HCT116 (cell line): ENCODE measurements at regions not wholly inside any gene's neighbourhood (a gene's known extent, or its start where the extent isn't known, plus 50 kb on each side); places are given as distances from the start of the nearest gene placed in this dataset.

Experiments
- ATAC-seq: fragments of 200-7000 bp; cut with Tn5 transposase; 2 replicates; pipeline ENCODE4 v1.9.1; 2020; ENCODE audit warnings: mild to moderate bottlenecking, moderate library complexity
- BruUV-seq: library from RNA; stranded (reverse); fragments of 400-500 nt; replicated peaks from 2 replicates; lab custom pipeline; 2021; lab: Mats Ljungman, UMichigan
- CTCF ChIA-PET: fragments of 300-600 bp; sonication (Branson Sonifier 250); formaldehyde crosslinking; loops from one replicate; lab custom pipeline; 2021; ENCODE audit warnings: antibody characterized with exemption; lab: Charles Lee
- POLR2A ChIA-PET: fragments of 300-600, 350-600 bp; sonication (Branson Sonifier 250); formaldehyde crosslinking; loops from one replicate; lab custom pipeline; 2021; ENCODE audit warnings: antibody characterized with exemption; lab: Charles Lee
- RAD21 ChIA-PET, 2 experiments: fragments of 300-600 bp; sonication (Branson Sonifier 250); formaldehyde crosslinking; loops; one replicate each; lab custom pipeline; 2023; ENCODE audit warnings: low total read pairs in 2 of 2; ENCODE audit not compliant: uncharacterized antibody in 2 of 2, unreplicated experiment in 2 of 2, low non-redundant PET in 1 of 2; lab: Charles Lee
- DNase-seq: peaks from one replicate; pipeline ENCODE4 v3.0.0-alpha.2; 2010; ENCODE audit warnings: low read depth, low spot score
- H2AFZ ChIP-seq: fragments of 200-600 bp; shearing (Covaris generic), sonication (generic); 2 replicates; pipeline ENCODE4 v1.6.1; 2017; ENCODE audit warnings: low read depth, mixed run types, mixed read lengths, antibody characterized with exemption, low read length; ENCODE audit not compliant: poor library complexity, severe bottlenecking
- H3K27ac ChIP-seq: 2 replicates; pipeline ENCODE4 v1.5.1; 2012; ENCODE audit warnings: low read depth, low read length
- H3K27me3 ChIP-seq: fragments of 200-600 bp; sonication (generic); 2 replicates; pipeline ENCODE4 v1.6.1; 2016; ENCODE audit warnings: mixed run types, low read length, mixed read lengths; ENCODE audit not compliant: insufficient read depth
- H3K36me3 ChIP-seq, 2 experiments: fragments of 200-500 bp in 1 of 2; fragments of 200-600 bp in 1 of 2; sonication (Bioruptor generic) in 1 of 2; sonication (generic) in 1 of 2; 2 replicates each; pipeline versions ENCODE4 v1.5.1 to v1.6.1; 2014 to 2016; ENCODE audit warnings: low read length in 2 of 2, inconsistent platforms in 1 of 2, mixed read lengths in 1 of 2, mixed run types in 1 of 2; ENCODE audit not compliant: insufficient read depth in 2 of 2, control insufficient read depth in 1 of 2
- H3K4me1 ChIP-seq, 2 experiments: fragments of 200-600 bp in 1 of 2; sonication (generic) in 1 of 2; 2 replicates each; pipeline versions ENCODE4 v1.5.1 to v1.6.1; 2012 to 2017; ENCODE audit warnings: low read length in 2 of 2, inconsistent platforms in 1 of 2, mild to moderate bottlenecking in 1 of 2, mixed read lengths in 1 of 2, mixed run types in 1 of 2, moderate library complexity in 1 of 2; ENCODE audit not compliant: insufficient read depth in 2 of 2, control insufficient read depth in 1 of 2
- H3K4me2 ChIP-seq: fragments of 200-600 bp; sonication (generic); 2 replicates; pipeline ENCODE4 v1.6.1; 2017; ENCODE audit warnings: mixed run types, low read length, mixed read lengths
- H3K4me3 ChIP-seq, 2 experiments: fragments of 200-600 bp in 1 of 2; sonication (generic) in 1 of 2; replicated peaks in 1 of 2; 2 replicates each; pipeline ENCODE4 v1.5.1; 2011 to 2016; ENCODE audit warnings: low read length in 2 of 2, control low read depth in 1 of 2, low read depth in 1 of 2, mild to moderate bottlenecking in 1 of 2, mixed read lengths in 1 of 2, mixed run types in 1 of 2
- H3K79me2 ChIP-seq: fragments of 200-600 bp; sonication (generic); 2 replicates; pipeline ENCODE4 v1.6.1; 2017; ENCODE audit warnings: mild to moderate bottlenecking, mixed run types, low read length, moderate library complexity, mixed read lengths; ENCODE audit not compliant: insufficient read depth
- H3K9ac ChIP-seq: fragments of 200-600 bp; sonication (generic); 2 replicates; pipeline ENCODE4 v1.6.1; 2016; ENCODE audit warnings: low read length, mixed read lengths
- H3K9me2 ChIP-seq: fragments of 200-600 bp; sonication (generic), shearing (Covaris generic); 2 replicates; pipeline ENCODE4 v1.6.1; 2017; ENCODE audit warnings: mixed run types, mild to moderate bottlenecking, moderate library complexity; ENCODE audit not compliant: insufficient read depth
- H3K9me3 ChIP-seq, 2 experiments: fragments of 200-500 bp in 1 of 2; fragments of 200-600 bp in 1 of 2; sonication (Bioruptor generic) in 1 of 2; sonication (generic) in 1 of 2; 2 replicates each; pipeline ENCODE4 v1.6.1; 2014 to 2017; ENCODE audit warnings: low read length in 2 of 2, mixed read lengths in 2 of 2, inconsistent platforms in 1 of 2, low read depth in 1 of 2, mild to moderate bottlenecking in 1 of 2, mixed run types in 1 of 2, moderate library complexity in 1 of 2; ENCODE audit not compliant: control insufficient read depth in 1 of 2, insufficient read depth in 1 of 2
- H4K20me1 ChIP-seq: fragments of 200-600 bp; sonication (generic), shearing (Covaris generic); 2 replicates; pipeline ENCODE4 v1.6.1; 2017; ENCODE audit warnings: mixed run types, mild to moderate bottlenecking, moderate library complexity; ENCODE audit not compliant: insufficient read depth
- CBX3 ChIP-seq: IDR thresholded peaks from 2 replicates; pipeline ENCODE4 v1.6.1; 2012; ENCODE audit warnings: low read depth
- CEBPB ChIP-seq: IDR thresholded peaks from 2 replicates; pipeline ENCODE4 v1.6.1; 2012; ENCODE audit warnings: low read depth
- EGR1 ChIP-seq: IDR thresholded peaks from 2 replicates; pipeline ENCODE4 v1.6.1; 2012; ENCODE audit warnings: low read depth
- ELF1 ChIP-seq: IDR thresholded peaks from 2 replicates; pipeline ENCODE4 v1.6.1; 2012; ENCODE audit warnings: low read depth, borderline replicate concordance
- EZH2 ChIP-seq: fragments of 200-600 bp; sonication (generic); IDR thresholded peaks from 2 replicates; pipeline ENCODE4 v1.6.1; 2017; ENCODE audit warnings: antibody characterized with exemption, mixed run types
- EZH2phosphoT487 ChIP-seq: fragments of 200-600 bp; IDR thresholded peaks from 2 replicates; pipeline ENCODE4 v1.6.1; 2018; ENCODE audit warnings: antibody characterized with exemption, borderline replicate concordance
- FOSL1 ChIP-seq: IDR thresholded peaks from 2 replicates; pipeline ENCODE4 v1.6.1; 2012; ENCODE audit warnings: low read depth
- POLR2A ChIP-seq: IDR thresholded peaks from 2 replicates; pipeline ENCODE4 v1.7.0; 2011; ENCODE audit warnings: borderline replicate concordance; ENCODE audit not compliant: insufficient read depth, insufficient read length; ENCODE audit errors: extremely low read depth
- POLR2AphosphoS5 ChIP-seq: IDR thresholded peaks from 2 replicates; pipeline ENCODE4 v1.6.1; 2011; ENCODE audit warnings: mild to moderate bottlenecking, low read depth, low read length, moderate library complexity
- SP1 ChIP-seq: IDR thresholded peaks from 2 replicates; pipeline ENCODE4 v1.6.1; 2012; ENCODE audit warnings: low read depth
- TCF7L2 ChIP-seq: IDR thresholded peaks from 2 replicates; pipeline ENCODE4 v1.7.0; 2011; ENCODE audit warnings: borderline replicate concordance, inconsistent platforms; ENCODE audit not compliant: insufficient read depth, insufficient read length; ENCODE audit errors: extremely low read depth
- YY1 ChIP-seq: IDR thresholded peaks from 2 replicates; pipeline ENCODE4 v1.6.1; 2011; ENCODE audit warnings: low read length, low read depth, moderate library complexity, mild to moderate bottlenecking; ENCODE audit not compliant: insufficient replicate concordance; ENCODE audit errors: extremely low read depth
- intact Hi-C: fragments of 100-400 bp; cut with micrococcal nuclease; formaldehyde crosslinking; loops from 2 replicates; pipeline ENCODE4 v1.10.0; 2022
- TF ChIP-seq, protein P1 (sequence below), 3 experiments: fragments of 200-600 bp in 1 of 3; sonication (generic) in 1 of 3; IDR thresholded peaks in 2 of 3; conservative IDR thresholded peaks in 1 of 3; 2 replicates each; pipeline ENCODE4 v1.5.1; 2012 to 2017; ENCODE audit warnings: low read depth in 2 of 3, low read length in 2 of 3, antibody characterized with exemption in 1 of 3, borderline replicate concordance in 1 of 3, control low read depth in 1 of 3, mild to moderate bottlenecking in 1 of 3, mixed read lengths in 1 of 3, mixed run types in 1 of 3, moderate library complexity in 1 of 3; ENCODE audit not compliant: insufficient read depth in 1 of 3
- TF ChIP-seq, protein P2 (sequence below): IDR thresholded peaks from 2 replicates; pipeline ENCODE4 v1.6.1; 2012; ENCODE audit warnings: low read depth
- TF ChIP-seq, protein P3 (sequence below): IDR thresholded peaks from 2 replicates; pipeline ENCODE4 v1.6.1; 2012
- TF ChIP-seq, protein P4 (sequence below): IDR thresholded peaks from 2 replicates; pipeline ENCODE4 v1.6.1; 2012

DNA sequence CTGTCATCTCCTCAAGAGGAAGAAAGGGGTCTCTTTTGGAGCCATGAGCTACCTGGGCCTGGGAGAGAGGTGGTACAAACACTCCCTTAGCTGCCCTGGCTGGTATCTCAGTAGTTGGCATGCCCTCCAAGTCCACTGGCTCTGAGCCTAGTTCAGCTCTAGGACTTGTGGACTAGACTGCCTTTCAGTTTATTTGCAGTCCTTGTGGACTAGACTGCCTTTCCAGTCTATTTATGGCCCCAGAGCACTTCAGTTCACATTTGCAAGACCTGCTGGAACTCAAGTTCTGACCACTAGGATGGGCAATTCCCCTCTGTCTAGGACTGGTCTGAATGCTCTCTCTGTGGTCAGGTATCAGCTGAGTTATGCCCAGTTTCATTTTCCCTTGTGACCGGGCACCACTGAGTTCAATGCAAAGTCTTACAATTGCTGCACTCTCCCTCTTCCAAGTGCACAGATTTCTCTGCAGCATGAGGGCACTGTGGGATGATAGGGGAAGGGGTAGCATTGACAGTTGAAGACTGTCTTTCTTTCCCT is 1019.0 kb downstream of the TAF11L14 start:
- Histone ChIP-seq H3K79me2 (no peaks in the 10 kb centered on the region), H3K4me3 (no peak overlapping the region), H3K4me1 (no peaks in the 10 kb centered on the region), H2AFZ (no peak overlapping the region), H3K36me3 (no peaks in the 10 kb centered on the region), H3K9me2 (no peaks in the 10 kb centered on the region), H4K20me1 (no peaks in the 10 kb centered on the region), H3K27ac (no peak overlapping the region), H3K9ac (no peak overlapping the region), H3K4me2 (no peak overlapping the region), H3K9me3 (peaks cover 8 to 25% of the 10 kb centered on the region in 2 experiments; a peak in 3 of 4 replicates), H3K27me3 (no peaks in the 10 kb centered on the region)
- TF ChIP-seq ELF1 = no peak
- TF ChIP-seq EZH2 = no peak
- TF ChIP-seq EZH2phosphoT487 = no peak
- no peak for TF ChIP-seq POLR2AphosphoS5
- TF ChIP-seq, protein P1, sequence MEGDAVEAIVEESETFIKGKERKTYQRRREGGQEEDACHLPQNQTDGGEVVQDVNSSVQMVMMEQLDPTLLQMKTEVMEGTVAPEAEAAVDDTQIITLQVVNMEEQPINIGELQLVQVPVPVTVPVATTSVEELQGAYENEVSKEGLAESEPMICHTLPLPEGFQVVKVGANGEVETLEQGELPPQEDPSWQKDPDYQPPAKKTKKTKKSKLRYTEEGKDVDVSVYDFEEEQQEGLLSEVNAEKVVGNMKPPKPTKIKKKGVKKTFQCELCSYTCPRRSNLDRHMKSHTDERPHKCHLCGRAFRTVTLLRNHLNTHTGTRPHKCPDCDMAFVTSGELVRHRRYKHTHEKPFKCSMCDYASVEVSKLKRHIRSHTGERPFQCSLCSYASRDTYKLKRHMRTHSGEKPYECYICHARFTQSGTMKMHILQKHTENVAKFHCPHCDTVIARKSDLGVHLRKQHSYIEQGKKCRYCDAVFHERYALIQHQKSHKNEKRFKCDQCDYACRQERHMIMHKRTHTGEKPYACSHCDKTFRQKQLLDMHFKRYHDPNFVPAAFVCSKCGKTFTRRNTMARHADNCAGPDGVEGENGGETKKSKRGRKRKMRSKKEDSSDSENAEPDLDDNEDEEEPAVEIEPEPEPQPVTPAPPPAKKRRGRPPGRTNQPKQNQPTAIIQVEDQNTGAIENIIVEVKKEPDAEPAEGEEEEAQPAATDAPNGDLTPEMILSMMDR (IDR thresholded peaks at IDR 0.05 in 2 of 3, conservative IDR thresholded peaks at IDR 0.05 in 1 of 3; ENCODE audit: borderline replicate concordance in 1 of 3, insufficient read depth in 1 of 3, low read depth in 2 of 3, low read length in 2 of 3) = no peak
- TF ChIP-seq SP1 = no peak
- TF ChIP-seq, protein P2, sequence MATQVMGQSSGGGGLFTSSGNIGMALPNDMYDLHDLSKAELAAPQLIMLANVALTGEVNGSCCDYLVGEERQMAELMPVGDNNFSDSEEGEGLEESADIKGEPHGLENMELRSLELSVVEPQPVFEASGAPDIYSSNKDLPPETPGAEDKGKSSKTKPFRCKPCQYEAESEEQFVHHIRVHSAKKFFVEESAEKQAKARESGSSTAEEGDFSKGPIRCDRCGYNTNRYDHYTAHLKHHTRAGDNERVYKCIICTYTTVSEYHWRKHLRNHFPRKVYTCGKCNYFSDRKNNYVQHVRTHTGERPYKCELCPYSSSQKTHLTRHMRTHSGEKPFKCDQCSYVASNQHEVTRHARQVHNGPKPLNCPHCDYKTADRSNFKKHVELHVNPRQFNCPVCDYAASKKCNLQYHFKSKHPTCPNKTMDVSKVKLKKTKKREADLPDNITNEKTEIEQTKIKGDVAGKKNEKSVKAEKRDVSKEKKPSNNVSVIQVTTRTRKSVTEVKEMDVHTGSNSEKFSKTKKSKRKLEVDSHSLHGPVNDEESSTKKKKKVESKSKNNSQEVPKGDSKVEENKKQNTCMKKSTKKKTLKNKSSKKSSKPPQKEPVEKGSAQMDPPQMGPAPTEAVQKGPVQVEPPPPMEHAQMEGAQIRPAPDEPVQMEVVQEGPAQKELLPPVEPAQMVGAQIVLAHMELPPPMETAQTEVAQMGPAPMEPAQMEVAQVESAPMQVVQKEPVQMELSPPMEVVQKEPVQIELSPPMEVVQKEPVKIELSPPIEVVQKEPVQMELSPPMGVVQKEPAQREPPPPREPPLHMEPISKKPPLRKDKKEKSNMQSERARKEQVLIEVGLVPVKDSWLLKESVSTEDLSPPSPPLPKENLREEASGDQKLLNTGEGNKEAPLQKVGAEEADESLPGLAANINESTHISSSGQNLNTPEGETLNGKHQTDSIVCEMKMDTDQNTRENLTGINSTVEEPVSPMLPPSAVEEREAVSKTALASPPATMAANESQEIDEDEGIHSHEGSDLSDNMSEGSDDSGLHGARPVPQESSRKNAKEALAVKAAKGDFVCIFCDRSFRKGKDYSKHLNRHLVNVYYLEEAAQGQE = no peak
- TF ChIP-seq EGR1 = no peak
- no peak for TF ChIP-seq YY1
- no peak for TF ChIP-seq FOSL1
- TF ChIP-seq, protein P3, sequence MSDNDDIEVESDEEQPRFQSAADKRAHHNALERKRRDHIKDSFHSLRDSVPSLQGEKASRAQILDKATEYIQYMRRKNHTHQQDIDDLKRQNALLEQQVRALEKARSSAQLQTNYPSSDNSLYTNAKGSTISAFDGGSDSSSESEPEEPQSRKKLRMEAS = no peak
- no peak for TF ChIP-seq CBX3
- no peak for TF ChIP-seq TCF7L2
- TF ChIP-seq, protein P4, sequence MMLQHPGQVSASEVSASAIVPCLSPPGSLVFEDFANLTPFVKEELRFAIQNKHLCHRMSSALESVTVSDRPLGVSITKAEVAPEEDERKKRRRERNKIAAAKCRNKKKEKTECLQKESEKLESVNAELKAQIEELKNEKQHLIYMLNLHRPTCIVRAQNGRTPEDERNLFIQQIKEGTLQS = no peak
- no peak for TF ChIP-seq CEBPB
- TF ChIP-seq POLR2A = no peak
- POLR2A ChIA-PET = no interaction called here
- RAD21 ChIA-PET = no interaction called here
- ATAC-seq (no peak), DNase-seq (no peak)
- intact Hi-C loops = no loop called here
- CTCF ChIA-PET = no interaction called here
- no TSS peak for BruUV-seq
